DMS53 treated with DMSO at 0.1 percent for 48 hours (cell line): ENCODE measurements at regions not wholly inside any gene's neighbourhood (a gene's known extent, or its start where the extent isn't known, plus 50 kb on each side); places are given as distances from the start of the nearest gene placed in this dataset.

ENCODE experiments used
- DNase-seq: peaks from one replicate; lab custom pipeline; 2025; ENCODE audit not compliant: unreplicated experiment; lab: John Stamatoyannopoulos, UW

DNA sequence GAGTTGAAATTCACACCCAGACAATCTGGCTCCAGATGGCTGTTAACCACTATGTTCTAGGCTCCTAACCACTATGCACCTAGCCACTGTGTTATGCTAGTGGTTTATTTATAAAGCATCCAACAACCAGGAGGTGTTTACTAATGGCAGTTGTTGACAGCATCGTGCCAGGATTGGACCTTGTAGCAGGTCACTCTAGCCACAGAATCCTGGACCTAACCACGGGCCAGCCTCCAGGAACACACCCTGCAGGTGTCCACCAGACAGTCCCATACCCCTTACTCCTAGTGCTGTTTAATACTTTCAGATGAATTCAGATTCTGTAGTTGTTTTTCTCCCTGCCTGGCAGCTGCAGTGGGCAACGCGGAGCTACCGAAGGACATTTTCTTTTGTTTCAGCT is 109.4 kb upstream of the MYL2 start:
- DNase-seq: no peak

DNA sequence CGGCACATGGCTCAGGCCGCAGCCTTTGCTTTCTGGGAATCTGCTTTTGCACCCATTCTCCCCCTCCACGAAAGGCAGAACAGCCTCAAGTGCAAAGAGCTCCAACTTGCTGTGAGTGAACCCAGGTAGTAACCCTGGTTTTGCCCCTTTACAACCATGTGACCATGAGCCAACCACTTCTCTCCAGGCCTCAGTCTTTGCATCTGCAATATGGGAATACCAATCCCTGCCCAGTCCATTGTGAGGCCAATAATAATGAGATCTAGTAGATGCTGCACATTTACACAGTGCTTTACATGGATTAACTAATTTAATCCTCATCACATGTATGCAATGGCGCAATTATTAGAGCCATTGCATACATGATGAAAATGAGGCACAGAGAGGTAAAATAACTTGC is 108.9 kb upstream of the MYL2 start:
- no peak for DNase-seq

DNA sequence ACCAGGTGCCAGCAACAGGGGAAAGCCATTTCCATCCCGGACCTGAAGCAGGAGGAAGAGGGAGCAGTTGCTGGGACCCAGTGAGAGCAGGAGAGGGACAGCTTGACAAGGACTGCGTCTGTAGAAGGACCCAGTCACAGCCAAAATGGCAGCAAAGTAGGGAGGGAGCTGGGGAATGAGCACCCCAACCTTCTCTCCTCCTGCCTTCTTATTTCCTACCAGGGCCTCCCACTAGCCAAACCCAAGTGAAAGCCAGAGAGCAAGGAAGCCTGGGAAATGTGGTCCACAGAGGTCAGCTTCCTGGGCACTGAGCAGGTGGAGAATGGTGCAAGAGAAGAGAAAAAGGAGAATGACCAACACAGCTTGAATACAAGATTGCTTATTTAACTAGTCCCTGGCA is 108.5 kb upstream of the MYL2 start:
- no peak for DNase-seq

DNA sequence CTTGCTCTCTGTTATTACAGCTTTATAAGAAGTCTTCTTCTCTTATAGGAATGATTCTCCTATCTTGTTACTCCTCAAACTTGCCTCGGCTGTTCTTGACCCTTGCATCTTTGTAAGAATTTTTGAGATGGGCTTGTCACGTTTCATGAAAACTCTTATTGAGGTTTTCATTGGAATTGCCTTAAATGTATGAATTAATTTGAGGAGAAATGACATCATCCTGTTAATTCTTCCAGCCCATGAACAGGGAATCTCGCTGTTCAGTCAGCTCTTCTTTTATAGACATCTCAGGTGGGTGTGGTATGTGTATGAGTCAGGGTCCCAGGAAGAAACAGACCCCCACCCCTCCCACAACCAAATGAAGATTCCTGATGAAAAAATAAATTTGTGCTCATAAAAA is 107.1 kb upstream of the MYL2 start:
- no peak for DNase-seq

DNA sequence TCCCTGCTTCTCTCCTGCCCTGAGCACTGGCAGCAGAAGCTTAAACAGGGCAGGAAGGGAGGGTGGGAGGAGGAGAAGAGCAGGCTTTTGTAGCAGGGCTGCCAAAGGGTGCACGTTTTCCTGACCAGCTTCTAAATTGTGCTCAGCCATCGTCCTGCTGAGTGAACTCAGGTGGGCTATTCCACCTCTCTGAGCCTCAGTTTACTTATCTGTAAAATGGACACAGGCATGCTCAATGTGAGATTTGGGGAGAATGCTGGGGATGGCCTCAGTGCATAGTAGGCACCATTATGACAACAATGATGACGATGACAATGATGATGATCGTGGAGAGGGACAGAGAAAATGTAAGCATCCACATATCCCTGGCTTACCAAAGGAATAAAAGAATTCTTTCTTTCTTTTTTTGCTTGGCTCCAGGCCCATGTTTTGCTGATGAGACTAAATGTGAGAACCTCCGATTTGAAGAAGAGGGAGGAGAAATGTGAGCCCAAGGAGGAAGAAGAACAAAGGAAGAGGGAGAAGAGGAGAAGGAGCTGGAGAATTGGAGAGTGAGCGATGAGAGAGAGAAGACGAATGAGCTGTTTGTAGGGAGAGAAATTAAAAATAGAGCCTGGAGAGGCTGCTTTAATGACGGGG is 105.5 kb upstream of the MYL2 start:
- DNase-seq: no peak

DNA sequence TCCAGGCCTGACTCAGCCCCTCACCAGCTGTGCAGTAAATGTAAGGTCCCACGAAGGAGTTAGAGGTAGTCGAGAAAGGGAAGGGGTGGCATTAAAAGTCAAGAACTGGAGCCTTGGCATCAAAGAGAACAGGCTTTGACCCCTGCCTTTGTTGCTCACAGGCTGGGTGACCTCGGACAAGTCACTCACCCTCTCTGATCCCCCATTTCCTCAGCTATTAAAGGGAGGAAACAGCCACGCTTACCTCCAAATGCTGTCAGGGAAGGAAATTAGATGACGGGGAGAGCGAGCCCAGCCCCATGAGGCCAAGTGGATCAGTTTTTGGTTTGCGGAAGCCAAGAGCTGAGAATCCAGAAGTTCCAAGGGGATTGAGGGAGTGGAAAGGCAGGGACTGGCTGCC is 104.9 kb upstream of the MYL2 start:
- DNase-seq: no peak

DNA sequence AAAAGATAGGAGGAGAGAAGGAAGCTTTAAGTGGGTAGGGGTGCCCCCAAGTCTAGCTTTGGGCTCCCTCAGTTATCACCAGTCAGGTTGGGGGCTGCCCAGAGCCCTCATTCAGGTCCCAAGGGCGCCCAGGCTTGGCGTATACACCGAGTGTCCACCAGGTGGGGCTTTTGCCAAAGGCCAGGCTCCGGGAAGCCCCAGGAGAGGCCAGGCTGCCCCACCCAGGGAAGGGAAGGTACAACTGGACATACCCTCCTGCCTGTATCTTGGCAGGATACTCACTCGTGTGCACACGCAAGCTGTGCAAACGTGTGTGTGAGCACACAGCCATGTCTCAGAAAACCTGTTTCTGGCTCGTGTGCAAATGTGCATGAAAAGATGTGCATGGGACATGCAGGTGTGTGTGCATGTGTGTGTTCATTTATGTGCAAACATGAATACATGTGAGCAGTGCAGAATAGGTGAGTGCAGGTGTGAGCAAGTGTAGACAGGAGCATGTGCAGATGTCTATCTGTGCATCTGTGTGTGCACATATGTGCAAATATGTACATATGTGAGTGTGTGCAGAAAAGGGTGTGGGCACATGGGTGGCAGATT is 103.9 kb upstream of the MYL2 start:
- no peak for DNase-seq

DNA sequence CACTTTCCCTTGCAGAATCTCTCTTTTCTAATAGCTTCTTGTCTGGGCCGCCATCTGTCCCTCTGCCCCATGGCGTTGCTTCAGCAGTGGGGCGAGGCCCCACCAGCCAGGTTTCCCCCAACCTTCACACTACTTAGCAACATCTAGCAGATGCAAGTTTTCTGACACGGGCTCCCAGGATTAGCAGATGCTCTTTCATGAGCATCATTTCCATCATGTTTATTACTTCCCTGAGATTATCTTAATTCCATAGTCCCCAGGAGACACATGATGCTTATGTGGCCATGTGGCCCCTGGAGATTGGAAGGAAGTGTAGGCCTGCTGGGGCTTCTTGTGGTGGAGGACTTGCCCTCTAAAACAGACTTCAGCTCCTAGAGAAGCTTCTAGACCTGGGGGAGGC is 102.0 kb upstream of the MYL2 start:
- DNase-seq: no peak

DNA sequence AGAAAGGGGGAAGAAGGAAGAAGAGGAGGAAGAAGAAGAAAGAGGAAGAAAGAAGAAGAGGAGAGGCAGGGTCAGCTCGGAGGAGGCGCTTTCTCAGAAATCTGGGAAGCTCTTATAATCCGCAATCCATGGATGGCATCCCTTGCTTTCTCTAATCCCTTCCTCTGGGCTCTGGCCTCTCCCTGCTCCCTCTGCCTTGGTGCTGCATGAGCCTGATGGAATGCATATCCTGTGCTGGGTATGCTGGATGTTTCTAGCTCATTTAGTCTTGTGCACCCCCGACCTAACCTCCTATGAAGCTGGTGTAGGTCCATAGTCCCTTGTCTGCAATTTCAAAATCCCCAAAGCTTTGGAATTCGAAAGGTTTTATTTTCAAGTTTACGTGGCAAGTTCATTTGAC is 94.2 kb upstream of the MYL2 start:
- DNase-seq: no peak

DNA sequence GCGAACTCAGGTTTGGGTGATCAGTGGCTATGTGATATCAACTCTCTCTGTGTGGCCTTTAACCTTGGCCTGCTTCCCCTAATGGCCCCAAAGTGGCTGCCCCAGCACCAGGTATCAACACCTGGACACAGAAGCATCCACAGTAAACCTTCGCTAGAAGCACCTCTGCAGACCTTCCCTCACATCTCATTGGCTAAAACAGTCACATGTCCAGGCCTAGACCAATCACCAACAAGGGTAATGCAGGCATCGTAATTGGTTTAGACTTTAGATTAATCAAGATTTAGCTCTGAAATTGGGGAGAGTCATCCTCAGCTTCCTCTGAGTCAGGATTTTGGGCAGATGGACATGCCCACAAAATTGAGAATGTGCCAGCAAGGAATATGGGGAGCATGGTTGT is 92.5 kb upstream of the MYL2 start:
- no peak for DNase-seq

DNA sequence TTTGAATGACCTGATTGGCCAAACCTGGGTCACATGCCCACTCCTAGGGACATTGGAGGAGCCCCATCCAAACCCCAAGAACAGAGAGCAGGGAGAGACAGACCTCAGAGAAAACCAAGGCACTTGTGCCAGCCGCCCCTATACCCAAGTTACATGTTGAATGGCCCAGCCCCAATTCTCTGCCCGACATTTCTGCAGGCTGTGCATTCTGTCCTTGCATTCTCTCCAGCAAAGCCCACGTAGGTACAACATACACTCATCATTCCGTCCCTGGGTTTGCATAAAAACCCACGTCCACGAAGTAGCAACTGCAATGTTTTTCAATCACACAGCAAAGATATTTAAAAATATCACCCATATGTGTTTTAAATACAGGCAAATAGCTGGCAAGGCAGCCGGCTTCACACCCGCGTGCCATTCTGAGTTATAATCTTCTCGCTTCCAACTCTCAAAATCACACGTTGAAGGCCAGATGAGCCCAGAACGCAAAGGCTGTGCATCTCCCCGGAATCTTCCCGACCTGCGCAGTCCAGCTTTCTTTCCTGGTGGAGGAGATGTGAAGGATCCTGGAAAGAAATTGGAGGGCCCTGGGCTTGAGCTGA is 91.7 kb upstream of the MYL2 start:
- no peak for DNase-seq

DNA sequence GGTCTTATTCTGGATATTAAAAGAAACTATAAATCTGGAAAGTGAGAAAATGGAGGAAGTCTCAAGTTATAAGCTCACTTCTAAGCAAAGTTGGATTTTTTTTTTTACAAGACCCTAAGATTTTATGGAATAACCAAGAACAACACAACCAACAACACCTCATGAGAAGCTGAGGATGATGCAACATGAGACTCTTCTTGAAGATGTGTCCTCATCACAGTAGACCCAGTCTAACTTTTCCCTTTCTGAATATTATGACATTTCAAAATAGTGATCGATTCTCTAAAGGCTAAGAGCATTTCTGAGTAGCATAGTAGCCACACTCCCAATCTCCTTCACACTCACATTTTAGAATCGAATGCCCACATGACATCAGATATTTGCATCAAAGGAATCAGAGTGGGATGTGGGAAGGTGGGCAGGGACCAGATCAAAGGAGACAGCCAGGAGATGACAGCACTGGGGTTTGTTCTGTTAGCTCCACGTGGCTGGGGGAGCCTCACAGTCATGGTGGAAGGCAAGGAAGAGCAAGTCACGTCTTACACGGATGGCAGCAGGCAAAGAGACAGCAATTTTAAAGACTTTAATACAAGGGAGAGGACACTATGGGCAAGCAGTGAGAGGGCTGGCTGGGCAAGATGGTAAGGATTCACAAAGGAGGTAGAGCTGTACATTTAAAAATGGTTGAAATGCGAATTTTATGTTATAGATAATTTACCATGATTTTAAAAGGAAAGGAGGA is 90.7 kb upstream of the MYL2 start:
- no peak for DNase-seq

DNA sequence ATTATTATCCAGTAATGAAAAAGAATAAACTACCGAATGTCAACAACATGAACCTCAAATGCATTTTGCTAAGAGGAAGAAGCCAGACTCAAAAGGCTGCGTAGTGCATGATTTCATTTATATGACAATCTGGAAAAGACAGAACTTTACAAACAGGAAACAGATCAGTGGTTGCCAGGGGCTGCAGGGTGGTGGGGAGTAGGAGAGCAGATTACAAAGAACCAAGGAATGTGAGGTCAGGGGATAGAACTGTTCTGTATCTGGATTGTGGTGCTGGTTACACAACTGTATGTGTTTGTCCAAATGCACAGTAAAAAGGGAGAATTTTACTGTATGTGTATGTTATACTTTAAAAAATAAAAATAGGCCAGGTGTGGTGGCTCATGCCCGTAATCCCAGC is 89.7 kb upstream of the MYL2 start:
- no peak for DNase-seq

DNA sequence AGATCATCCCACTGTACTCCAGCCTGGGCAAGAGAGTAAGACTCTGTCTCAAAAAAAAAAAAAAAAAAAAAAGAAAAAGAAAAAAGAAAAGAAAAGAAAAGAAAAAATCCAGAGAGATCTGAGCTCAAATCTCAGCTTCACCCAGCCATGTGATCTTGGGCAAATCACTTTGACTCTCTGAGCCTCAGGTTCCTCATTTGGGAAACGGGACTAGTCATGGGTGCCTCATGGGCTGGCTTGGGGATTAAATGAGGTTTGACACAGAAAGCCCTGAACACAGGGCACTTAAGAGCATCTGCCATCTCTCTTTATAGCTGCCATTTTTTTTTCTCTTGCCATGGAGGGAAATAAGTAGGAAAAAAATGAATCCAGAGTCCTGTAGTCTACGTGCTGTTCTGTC is 86.2 kb upstream of the MYL2 start:
- no peak for DNase-seq

DNA sequence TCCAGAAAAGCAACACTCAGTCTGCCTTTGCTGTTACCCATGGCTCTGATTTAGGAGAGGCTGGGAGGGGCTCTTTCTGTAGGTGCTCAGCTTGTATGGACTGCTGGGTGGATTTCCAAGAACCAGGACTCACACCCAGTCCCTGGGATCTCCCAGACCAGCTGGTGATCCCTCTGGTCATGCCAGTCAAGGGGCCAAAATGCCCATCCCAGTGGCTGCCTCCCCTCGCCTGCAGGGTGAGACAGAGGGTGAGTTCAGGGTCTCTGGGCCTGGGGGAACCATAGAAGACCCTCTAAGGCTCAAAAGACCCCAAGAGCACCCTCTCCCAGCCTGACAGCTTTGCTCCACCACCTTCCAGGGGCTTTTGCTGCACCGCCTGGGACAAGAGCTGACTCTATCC is 78.6 kb upstream of the MYL2 start:
- DNase-seq: no peak

DNA sequence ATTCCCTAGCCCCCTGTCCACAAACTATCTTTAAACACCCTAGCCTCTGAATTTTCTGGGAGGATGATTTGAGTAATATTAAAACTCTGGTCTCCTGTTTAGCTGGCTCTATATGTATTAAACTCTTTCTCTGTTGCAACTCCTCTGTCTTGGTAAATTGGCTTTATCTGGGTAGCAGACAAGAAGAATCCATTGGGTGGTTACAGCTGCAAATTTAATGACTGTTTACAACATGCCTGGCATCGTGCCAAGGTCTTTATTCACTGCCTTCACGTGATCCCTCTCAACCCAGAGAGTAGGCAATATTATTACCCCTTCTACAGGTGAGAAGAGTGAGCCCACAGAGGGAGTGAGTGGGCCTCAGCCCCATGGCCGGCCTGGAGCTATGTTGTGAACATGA is 77.8 kb upstream of the MYL2 start:
- no peak for DNase-seq

DNA sequence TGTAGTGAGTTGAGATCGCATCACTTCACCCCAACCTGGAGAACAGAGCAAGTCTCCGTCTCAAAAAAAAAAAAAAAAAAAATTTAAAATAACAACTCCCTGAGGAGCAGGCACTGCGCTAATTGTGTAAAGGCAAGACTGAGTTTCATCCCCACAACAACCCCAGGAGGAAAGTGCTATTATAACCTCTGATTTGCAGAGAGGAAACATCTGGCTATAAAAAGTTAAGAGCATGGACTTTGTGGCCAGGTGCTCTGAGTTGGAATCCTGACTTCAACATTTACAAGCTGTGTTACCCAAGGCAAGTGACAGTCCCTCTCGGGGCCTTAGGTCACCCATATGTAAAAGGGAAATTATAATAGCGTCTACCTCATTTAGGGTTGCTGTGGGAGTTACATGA is 76.0 kb upstream of the MYL2 start:
- no peak for DNase-seq

DNA sequence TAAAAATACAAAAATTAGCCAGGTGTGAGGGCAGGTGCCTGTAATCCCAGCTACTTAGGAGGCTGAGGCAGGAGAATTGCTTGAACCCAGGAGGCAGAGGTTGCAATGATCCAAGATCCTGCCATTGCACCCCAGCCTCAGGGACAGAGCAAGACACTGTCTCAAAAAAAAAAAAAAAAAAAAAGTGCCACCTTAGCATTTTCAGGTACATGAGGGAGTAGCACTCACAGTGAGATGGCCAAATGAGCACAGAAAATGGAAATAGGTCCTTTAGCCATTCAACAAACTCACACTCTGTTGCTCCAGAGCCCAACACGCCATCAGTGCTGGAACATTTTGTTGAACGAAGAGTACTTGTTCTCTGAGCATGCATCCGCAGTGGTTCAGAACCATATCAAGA is 75.2 kb upstream of the MYL2 start:
- no peak for DNase-seq

DNA sequence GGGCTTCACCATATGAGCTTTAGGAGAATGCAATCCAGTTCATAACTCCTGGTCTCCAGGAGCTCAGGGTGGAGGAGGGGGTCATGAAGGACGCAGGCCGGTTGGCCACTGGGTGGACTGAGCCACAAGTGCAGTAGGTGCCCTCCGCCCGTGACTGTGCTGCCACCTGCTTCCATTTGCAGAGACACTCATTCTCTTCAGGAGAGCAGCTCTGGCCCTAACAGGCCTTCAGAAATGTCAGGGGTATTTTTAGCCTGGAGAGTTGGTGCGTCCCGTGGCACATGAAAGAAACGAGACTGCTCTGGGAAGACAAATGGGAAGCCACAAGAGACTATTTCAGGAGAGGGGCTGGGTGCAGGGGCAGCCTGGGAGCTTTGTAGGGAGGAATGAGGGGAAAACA is 74.6 kb upstream of the MYL2 start:
- no peak for DNase-seq

DNA sequence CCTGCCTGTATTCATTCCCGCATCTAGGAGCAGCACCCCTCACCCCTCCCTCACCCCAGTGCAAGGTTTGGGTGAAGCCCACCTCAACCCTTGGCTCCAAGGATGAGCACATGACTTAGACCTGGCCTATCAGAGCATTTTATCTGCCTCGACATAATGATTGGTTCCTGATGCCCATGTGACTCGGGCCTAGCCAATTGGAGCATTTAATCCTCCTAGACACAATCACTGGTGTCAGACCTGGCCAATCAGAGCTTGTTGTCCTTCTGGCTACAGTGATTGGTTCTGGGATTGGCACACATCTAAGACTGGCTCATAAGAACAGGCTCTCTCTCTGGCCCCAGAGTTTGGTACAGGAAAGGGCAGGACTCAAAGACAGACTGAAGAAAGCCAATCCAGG is 73.1 kb upstream of the MYL2 start:
- no peak for DNase-seq

DNA sequence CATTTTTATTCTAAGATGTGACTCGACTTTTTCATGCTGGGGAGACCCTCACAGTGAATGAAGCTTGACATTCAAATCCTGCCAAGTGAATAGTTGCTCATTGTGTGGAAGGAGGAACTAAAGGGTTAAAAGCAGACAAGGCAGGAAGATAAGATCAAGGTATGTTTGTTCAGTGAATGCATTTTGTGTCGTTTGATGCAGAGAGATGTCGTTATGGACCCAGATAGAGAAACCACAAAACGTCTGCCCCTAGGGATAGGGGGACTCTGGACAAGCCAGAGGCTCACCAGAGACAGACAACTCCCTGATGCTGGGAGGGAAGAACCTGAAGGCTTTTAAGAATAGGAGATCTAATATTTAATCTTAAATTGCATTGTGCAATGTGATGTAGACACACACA is 72.5 kb upstream of the MYL2 start:
- no peak for DNase-seq

DNA sequence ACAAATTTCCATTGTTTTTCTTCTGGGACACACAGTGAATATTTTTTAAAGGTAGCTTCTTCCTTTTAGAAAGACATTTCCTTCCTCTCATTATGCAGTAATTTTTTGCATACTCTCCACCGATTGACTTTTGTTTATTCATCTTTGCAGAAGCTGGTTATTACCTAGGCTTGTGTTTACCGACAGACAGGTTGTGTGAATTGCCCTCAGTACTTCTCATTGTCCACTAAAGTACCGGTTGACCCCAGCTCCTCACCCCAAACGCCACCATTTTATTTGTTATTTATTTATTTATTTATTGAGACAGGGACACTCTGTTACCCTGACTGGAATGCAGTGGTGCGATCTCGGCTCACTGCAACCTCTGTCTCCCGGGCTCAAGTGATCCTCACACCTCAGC is 63.4 kb upstream of the MYL2 start:
- no peak for DNase-seq
